ENCODE measurements at regions not wholly inside any gene's neighbourhood (a gene's known extent, or its start where the extent isn't known, plus 50 kb on each side); places are given as distances from the start of the nearest gene placed in this dataset.

GRCh38 chr4:3845094-3845743, 79.0 kb downstream of the ADRA2C start:
- no peak for TF ChIP-seq CTCF (conservative IDR thresholded peaks at IDR 0.05; ENCODE audit: low read depth, low read length)
- TF ChIP-seq EZH2 (IDR thresholded peaks at IDR 0.05; ENCODE audit: borderline replicate concordance, low read depth, low read length, poor library complexity, severe bottlenecking): no peak

Data from A673 (cell line).